HG02938 (cell line): ENCODE measurements at regions not wholly inside any gene's neighbourhood (a gene's known extent, or its start where the extent isn't known, plus 50 kb on each side); places are given as distances from the start of the nearest gene placed in this dataset.
A peak's percentile ranks its signal among the peaks of the same experiment; 100 is the strongest.
"Not testable (repeated sequence)": the region's sequence is repeated elsewhere in the genome, so short reads cannot be mapped to it uniquely, and the experiment has no call there.

Experiments
- ATAC-seq: cut with Tn5 transposase; IDR thresholded peaks from one replicate; pipeline ENCODE4 v1.9.1; 2021; ENCODE audit warnings: mild to moderate bottlenecking, moderate library complexity; ENCODE audit not compliant: unreplicated experiment

DNA sequence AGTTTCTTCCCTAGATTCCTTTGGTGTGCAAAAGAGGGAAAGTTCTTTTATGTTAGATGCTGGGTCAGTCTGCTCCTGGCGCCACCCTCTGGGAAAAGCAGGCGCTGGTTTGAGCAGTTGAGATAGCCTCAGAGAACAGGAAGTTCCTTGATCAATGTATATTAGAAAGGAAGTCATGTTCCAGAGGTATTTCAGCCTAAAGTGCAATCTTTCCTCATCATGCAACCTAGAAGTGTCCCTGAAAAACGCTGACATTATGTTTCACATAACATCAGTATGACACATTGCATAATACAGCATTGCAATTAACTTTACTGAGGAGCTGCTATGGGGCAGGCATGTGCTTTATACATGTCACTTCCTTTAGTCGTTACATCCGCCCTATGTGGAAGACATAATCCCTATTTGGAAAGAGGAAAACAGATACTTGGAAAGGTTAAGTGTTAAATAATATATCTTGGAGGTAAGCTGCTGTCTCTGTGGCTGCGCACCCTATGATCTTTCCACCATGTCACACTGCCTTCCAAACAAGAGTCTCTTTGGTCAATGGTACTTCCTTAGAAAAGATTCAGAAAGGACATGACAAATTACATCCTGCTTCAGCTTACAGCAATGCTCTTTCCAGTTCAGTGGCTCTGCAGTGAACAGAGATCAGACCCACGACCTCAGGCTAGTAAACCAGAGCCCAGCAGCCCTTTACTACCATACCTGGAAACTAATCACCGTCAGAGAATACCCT is 369.7 kb downstream of the RAD51AP2 start:
- no peak for ATAC-seq

GRCh38 chr2:17146358-17146757 is 371.9 kb downstream of the RAD51AP2 start:
- ATAC-seq: no peak

DNA sequence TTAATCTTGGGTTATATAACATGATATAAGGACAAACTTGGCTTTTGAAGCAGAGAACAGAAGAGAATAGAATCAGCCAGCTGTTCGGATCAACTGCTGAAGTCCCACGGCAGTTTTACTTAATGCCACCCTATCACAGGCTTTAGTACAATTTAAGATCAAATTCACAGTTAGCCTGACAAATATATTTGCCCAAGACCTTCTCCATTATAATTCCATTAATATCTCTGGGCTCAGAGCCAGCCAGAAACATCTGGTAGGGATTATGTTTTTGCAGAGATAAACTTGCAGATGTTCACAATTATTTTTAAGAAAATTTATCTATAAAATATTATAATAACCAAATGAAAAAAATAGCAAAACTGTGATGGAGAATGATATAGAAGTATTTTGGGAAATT is 381.4 kb downstream of the RAD51AP2 start:
- ATAC-seq: no peak

- ATAC-seq: no peak
Measured at GRCh38 chr2:17136231-17136630, 382.0 kb downstream of the RAD51AP2 start.

DNA sequence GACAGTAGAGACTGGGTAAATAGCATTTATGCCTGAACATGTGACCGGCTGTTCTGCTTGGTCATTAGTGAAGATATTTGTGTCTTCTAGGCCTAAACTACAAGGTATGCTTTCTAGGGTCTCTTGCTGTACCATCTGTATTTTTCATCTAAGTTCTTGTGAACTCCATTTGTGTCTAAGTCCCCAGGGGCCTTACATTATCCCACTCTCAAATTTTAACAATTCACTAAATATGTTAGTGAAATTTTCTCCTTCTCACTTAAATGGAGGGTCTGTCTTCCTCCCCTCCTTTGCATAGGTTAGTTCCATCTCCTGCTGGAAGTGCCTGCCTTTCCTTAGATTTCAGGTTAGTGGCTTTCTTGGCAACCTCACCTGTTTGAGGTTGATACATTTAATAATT is 382.6 kb downstream of the RAD51AP2 start:
- no peak for ATAC-seq

DNA sequence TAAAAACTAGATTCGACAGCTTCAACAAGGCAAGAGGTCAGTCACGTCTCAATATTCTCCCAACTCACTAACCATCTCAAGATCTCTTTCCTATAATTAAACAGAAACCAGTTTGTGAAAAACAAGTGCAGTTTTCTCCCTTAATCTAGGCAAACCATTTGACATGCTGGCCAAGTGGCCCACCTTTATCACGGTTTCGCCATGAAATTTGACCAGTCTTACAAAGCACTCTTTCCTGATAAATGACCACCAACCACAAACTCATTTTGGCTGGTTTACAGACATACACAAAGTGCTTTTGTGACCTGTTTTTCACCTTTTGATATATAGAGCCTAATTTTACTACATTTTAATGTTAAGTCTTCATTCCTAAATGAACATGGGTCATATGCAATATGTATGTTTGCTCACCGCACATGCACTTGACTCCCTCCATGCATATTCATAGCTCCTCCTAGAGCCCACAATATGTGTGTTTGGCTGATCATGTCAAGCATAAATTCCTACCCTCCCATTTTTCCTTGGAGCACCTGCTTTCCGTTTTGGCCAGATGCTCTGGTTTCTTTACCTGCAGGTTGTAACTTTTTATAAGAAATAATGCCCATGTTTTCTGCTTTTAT is 385.1 kb downstream of the RAD51AP2 start:
- ATAC-seq: no peak

DNA sequence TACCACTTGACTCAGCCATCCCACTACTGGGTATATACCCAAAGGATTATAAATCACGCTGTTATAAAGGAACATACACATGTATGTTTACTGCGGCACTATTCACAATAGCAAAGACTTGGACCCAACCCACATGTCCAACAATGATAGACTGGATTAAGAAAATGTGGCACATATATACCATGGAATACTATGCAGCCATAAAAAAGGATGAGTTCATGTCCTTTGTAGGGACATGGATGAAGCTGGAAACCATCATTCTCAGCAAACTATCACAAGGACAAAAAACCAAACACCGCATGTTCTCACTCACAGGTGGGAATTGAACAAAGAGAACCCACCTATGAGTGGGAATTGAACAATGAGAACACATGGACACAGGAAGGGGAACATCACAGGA is 387.6 kb downstream of the RAD51AP2 start:
- ATAC-seq: not testable (repeated sequence)

GRCh38 chr2:17125989-17126620 is 392.1 kb downstream of the RAD51AP2 start:
- ATAC-seq: no peak

DNA sequence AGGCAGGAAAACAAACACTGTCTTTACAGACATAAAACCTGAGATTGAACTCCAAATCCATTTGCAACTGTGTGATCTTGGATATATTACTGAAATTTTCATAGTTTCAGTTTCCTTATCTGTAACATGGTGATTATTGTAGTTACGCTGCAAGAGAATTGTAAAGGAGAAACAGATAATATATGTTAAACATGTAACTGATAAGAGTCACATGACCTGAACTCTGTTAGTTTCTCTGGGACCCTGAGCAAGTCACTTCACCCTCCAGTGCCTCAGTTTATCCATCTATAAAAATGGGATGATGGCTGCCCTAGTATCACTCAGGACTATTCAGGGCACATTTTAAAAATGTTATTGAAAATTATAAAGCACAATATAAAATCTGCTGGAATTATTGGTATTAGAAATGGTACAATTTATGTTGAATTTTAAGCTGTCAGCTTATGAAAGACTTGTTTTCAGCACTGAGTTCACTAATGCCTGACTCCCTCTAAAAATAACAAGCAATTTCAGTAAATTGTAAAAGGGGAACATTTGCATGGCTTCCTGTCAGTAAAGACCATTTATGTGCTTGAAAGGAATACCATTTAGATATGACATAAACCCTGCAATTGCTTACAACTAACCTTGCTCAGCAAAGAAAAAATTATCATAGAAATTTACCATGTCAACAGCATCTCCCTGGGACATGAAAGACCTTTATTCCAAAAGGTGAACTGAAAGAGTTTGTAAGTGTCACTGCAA is 393.5 kb downstream of the RAD51AP2 start:
- peak; percentile 44 for ATAC-seq

DNA sequence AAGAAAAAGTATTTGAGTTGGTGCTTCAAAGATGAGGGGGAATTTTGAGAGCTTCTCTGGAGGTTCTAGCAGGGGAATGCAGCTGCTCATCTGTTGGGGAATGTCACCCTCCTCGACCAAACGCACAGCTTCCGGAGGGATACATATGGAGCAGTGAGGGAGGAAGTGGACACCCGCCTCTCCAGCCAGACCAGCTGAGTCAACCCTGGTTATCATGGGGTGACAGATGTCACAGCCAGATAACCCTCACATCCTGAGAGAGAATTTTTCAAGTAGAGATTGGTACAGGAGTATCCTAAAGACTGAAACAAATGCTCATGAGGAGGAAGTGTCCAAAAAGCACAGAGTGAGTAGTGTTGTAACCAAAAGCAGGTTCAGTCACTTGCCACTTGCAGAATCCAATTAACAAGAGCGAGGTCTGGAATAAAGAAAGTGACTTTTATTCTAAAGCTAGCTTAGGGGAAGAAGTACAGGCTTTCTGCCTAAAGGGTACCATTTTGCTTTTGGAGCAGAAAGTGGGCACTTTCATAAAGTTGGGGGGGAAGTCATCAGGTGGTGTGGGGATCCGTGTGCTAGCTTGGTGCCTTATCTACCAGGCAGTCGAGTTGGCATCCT is 395.2 kb downstream of the RAD51AP2 start:
- ATAC-seq: no peak

DNA sequence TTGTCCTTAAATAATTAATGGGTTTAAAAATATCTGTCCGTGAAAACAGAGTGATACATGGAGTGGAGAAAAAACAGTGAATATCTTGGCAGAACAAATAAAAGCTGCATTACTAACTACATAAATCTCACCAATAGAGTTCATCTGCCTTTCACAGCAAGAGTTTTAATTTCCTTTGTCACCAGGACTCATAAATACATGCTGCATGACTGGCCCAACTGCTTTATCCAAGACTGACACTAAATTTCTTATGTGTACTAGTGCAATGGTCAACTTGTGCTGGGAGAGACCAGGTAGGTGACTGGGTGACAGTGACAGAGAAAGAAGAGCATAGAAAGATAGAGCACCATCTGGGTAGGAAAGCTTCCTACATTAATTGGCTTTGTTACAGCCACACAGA is 402.8 kb downstream of the RAD51AP2 start:
- ATAC-seq: no peak

GRCh38 chr2:17115042-17115441 is 403.2 kb downstream of the RAD51AP2 start:
- no peak for ATAC-seq

GRCh38 chr2:17107871-17108270 is 410.4 kb downstream of the RAD51AP2 start:
- no peak for ATAC-seq

GRCh38 chr2:17107151-17107550 is 411.1 kb downstream of the RAD51AP2 start:
- no peak for ATAC-seq

GRCh38 chr2:17106418-17106817 is 411.8 kb downstream of the RAD51AP2 start:
- no peak for ATAC-seq

DNA sequence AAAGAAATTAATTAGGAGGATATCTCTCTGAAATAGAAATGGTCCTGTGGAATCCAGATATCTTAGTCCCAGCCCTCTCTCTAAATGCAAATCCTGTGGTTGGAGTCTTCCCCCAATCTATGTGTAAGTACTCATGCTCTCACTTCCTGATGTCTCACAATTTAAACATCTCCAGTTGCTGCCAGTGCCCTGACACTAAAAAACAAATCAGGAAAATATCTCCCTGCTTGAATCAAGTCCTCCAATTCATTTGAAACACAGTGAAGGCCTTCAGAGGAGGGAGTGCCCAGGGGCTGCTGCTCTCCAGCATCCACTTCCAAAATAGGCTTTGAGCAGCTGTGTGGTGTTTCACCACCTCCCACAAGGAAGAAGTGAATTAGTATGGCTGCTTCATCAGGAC is 413.8 kb downstream of the RAD51AP2 start:
- peak; percentile 86 for ATAC-seq

DNA sequence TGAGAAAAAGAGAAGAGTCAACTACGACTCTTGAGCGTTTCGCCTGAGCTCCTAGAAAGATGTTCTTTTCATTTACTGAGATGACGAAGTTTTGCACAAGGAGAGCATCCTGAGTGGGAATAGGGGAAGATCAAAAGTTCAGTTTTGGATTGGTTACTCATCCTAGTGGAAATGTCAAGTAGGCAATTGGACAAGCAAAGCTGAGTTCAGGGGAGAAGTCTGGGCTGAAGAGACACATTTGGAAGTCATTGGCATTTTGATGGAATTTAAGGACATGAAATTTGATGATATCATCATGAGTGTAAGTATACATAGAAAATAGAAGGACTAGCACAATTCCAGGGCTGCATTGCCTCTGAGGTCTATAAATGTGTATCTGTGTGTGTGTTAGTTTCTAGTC is 416.6 kb downstream of the RAD51AP2 start:
- no peak for ATAC-seq

DNA sequence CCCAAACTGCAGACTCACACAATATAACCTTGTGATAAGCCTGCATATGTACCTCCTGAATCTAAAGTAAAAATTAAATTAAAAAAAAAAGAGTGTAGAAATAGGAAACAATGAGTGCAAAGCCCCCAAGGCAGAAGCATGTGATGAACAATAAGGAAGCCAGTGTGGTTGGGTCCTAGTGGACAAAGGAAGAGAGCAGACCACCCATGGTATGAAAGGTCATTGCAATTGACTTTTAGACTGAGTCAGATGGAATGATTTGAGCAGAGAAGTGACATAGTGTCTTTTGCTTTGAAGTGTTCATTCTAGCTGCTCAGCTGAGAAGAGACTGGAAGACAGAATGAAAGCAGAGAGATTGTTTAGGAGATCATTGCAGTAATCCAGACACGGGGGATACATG is 417.1 kb downstream of the RAD51AP2 start:
- no peak for ATAC-seq

DNA sequence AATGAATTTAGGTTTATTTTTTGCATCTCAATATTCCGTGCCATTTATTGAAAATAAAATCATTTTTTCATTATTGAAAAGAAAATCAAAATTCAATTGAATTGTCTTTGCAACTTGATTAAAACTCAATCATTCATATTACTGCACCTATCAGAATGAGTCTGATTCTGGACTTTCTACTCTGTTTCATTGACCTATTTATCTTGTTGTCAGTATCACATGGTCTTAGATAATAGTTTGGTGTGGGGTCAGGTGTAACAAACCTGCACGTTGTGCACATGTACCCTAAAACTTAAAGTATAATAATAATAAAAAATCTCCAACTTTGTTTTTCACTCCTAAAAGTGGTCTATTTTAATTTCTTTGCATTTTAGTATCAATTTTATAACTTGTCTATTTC is 422.9 kb downstream of the RAD51AP2 start:
- ATAC-seq: no peak

DNA sequence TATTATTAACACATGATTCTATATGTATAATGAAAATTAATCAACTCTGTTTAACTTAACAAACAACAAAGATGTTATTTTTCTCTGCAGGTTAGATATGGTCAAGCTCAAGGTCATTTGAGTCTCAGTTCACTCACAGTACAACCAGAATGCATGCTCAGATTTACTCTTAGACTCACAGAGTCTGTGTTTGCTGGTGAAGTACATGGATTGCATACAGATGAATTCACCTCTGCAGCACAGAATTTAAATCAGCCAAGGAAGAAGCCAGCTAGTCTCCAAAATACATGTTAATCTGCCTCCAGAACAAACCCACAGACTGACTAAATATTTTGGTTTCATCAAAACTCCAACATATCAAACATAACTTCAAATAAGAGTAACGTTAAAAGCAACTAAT is 424.5 kb downstream of the RAD51AP2 start:
- ATAC-seq: no peak

GRCh38 chr2:17086990-17087389 is 421.4 kb upstream of the CYRIA start:
- ATAC-seq: no peak
